NB4 (cell line): ENCODE measurements at regions not wholly inside any gene's neighbourhood (a gene's known extent, or its start where the extent isn't known, plus 50 kb on each side); places are given as distances from the start of the nearest gene placed in this dataset.

Experiments
- CTCF ChIP-seq: IDR thresholded peaks from one replicate; pipeline ENCODE4 v1.5.1; 2012; ENCODE audit warnings: low read depth, low read length
- MAX ChIP-seq: IDR thresholded peaks from 2 replicates; pipeline ENCODE4 v1.6.1; 2011; ENCODE audit warnings: low read depth, low read length
- POLR2A ChIP-seq: IDR thresholded peaks from 2 replicates; pipeline ENCODE4 v1.6.1; 2011; ENCODE audit warnings: mild to moderate bottlenecking; ENCODE audit not compliant: insufficient read length; ENCODE audit errors: extremely low read depth

- no peak for TF ChIP-seq CTCF
- TF ChIP-seq MAX, result no peak
- no peak for TF ChIP-seq POLR2A
Measured at GRCh38 chr3:23078735-23079134, 124.4 kb upstream of the UBE2E2 start.
